NCI-H2081 (cell line): ENCODE measurements at regions not wholly inside any gene's neighbourhood (a gene's known extent, or its start where the extent isn't known, plus 50 kb on each side); places are given as distances from the start of the nearest gene placed in this dataset.

Source experiments
- DNase-seq, 2 experiments: peaks; one replicate each; lab custom pipeline; 2025; lab: John Stamatoyannopoulos, UW

- DNase-seq, result peak in 1 of 2 experiments; percentile 2
These were observed 54.7 kb upstream of the TRIM39 start for GRCh38 chr6:30272032-30272431.

DNA sequence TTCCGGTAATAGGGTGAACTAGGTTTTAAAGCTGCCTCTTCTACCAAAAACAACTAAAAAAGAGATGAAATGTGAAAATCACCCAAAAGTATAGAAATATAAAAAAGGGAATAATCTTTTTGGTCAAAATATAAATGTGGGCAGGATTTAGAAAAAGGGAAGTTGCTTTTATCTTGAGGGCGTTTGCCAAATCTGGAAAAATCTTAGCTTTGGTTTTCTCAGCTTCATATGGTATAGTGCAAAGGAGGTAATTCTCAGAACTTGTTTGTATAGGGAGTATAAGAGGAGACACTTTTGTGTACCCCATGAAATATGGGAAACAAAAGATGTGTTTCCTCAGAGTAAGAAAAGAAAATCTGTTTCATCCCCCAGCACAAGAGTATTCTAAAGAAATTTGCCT lies 54.2 kb upstream of the TRIM26 start:
- DNase-seq, result no peak

DNA sequence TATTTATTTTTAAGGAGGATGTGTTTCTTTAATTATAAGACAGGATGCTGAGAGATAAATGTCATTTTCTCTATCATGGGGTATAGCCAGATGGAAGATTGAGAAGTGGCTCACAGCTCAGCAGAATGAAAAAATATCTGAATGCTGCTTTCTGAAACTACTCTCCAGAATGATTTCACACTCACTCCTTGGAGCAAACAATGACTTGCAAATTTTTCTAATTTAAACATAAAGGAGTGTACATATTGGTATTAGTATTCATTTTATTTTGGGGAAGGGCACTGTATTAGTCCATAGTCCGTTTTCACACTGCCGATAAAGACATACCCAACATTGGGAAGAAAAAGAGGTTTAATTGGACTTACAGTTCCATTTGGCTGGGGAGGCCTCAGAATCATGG lies 52.4 kb upstream of the TRIM26 start:
- DNase-seq, result no peak

DNA sequence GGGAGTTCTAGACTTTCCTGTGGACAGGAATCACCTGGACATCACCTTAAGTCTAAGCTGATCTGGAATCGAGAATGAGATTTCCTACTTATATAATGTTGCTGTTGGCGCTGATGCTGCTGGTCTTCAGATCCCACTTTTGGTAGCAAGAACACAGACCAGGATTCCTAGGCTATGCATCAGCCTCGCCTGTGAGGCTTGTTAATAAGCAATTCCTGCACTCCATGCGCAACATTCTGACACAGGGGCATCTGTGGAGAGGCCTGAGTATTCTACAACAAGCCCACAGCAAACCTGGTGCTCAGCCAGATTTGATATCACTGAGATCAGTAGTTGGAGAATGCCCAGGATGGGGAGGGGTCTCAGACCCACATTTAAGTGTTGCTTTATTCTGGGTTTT lies 52.0 kb upstream of the TRIM26 start:
- DNase-seq, result no peak

DNA sequence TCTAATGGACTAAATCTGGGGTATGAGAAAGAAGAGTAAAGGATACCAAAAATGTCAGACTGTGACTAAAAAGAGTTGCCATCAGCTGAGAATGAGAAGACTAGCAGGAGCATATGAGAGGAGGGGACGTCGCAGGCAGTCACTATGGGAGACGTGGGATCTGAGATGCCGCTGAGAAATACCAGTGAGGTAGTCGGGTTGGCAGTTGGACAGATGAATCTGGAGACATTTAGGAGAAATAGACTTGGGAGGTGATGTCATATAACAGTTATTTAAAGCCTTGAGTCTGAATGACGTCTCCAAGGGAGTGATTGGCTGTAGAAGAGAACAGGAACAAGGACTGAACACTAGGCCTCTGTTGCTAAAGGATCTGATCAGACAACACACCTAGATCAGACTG lies 51.5 kb upstream of the TRIM26 start:
- no peak for DNase-seq

DNA sequence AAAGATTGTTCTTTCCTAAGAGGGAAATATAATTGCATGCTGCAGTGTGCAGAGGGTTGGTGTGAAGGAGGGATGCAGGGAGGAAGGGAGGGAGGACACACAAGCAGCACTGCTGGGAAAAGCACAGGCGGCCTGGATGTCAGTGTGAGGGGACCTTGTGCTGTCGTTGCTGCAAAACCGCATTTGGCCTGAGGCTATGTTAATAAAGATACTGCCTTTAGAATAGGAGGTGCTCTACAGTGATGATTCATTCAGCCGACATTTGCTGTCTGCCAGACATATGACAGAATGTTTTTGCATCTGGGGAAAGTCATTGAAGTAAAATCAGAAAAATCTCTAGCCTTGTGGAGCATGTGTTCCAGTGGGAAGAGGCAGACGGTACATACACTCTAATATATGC lies 50.5 kb upstream of the TRIM26 start:
- DNase-seq, result no peak
